HG02588 (cell line): ENCODE measurements at regions not wholly inside any gene's neighbourhood (a gene's known extent, or its start where the extent isn't known, plus 50 kb on each side); places are given as distances from the start of the nearest gene placed in this dataset.

ENCODE experiments used
- ATAC-seq: cut with Tn5 transposase; IDR thresholded peaks from one replicate; pipeline ENCODE4 v1.9.1; 2021; ENCODE audit warnings: mild to moderate bottlenecking, moderate library complexity; ENCODE audit not compliant: unreplicated experiment

DNA sequence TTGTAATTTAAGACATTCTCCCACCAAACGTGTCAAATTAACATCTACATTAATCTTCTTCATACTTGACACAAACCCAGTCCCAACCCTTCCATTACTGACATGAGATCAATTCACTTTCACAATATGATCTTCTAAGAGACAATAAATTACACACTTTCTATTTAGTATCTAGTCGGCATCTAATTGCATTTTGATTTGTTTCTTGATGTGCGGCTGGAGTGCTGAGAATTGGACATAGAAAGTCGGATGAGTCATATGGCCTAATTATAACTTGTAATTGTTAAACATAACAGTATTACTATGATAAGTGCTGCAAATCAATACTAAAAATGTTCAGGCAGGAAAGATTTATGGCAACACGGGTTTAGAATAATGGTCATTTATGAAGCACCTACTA lies 78.4 kb upstream of the RORA start:
- ATAC-seq, result no peak

DNA sequence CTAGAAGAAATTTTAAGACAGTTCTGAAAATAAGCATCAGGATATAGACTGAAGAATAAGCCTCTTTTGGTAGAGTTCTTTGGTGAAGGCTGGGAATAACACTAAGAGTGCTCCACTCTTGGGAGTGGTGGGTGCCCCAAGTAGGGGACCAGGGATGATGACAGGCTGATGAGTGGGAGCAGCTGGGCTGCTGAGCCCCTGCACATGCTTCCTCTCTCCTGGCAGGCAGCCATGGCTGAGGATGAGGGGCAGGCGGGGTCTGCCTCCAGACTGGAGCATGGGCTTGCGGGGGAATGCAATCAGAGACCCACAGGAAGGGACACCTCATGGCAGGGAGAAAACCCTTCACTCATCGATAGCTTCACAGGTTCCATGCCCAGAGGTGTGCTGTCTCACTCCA lies 72.6 kb upstream of the RORA start:
- no peak for ATAC-seq

DNA sequence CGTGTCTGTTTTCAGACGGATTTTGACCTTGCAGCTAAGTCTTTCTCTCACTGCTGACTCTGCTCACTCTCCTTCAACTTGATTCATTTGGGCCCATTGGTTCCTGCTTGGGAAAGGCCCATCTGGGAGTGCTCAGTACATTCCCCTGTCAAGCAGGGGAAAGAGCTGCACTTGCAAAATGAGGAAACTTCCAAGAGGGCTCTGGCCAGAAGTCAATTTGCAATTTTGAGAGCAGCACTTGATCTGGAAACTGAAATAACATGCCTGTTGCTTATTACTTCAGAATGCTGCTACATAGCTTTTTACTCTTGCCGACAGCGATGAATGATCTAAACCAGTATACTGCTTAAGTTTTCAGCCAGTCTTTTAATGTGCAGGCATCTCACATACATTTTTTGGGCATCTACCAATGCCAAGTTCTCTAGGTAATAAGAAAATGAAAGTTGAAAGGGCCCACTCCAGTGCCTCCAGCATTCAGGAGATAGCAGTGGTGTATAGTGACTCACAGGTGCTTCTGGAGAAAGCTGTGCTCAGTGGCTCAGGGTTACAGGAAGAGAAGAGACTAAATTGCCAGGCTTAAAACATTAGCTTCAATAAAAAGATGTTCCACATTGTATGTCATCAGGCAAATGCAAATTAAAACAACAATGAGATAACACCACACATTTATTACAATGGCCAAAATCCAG lies 70.1 kb upstream of the RORA start:
- no peak for ATAC-seq

DNA sequence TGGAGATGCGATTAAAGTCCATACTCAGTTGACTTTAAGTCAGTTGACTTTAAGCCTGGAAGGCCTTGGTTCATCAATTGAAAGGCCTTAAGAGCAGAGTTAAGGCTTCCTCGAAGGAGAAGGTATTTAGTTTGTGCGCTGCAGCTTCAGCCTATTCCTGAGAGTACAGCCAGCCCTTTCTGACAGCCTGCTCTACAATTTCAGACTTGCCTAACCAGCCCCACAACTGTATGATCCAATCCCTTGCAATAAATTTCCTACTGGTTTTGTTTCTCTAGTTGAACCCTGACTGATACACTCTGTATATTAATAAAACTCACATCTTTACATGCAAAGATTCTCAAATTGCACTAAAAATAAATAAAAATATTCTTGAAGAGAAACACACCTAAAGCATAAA lies 66.1 kb upstream of the RORA start:
- no peak for ATAC-seq

DNA sequence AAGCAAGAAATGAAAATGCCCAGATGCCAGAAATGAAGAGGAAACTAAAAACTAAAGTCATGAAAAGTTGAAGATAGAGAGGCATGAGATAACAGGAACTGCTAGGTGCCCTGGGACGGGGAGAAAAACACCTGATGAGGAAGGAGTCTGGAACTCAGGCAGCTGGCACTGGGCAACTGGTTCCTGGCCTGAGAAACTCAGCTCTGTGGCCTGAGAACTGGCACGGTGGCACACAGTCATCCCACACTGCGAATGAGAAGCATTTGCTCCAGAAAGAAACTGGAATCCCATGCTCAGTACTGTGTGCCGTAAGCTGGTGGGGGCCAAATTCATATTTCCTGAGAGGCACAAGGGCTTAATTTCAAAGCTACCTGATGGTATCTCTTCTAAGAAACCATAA lies 53.6 kb upstream of the RORA start:
- no peak for ATAC-seq

DNA sequence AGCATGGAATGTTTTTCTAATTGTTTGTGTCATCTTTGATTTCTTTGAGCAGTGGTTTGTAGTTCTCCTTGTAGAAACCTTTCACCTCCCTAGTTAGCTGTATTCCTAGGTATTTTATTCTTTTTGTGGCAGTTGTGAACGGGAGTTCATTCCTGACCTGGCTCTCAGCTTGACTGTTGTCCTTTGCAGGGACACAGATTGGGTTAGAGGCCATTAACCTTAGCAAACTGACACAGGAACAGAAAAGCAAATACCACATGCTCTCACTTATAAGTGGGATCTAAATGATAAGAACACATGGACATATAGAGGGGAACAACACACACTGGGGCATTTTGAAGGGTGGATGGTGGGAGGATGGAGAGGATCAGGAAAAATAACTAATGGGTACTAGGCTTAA lies 52.2 kb upstream of the RORA start:
- no peak for ATAC-seq
